Spleen (tissue), 11 donors: ENCODE measurements at regions not wholly inside any gene's neighbourhood (a gene's known extent, or its start where the extent isn't known, plus 50 kb on each side); places are given as distances from the start of the nearest gene placed in this dataset.

ENCODE experiments used
- DNase-seq: peaks from one replicate; pipeline ENCODE4 v3.0.0-alpha.2; 2020
- H3K27ac ChIP-seq, 8 donors: fragments of 200-600 bp; sonication (generic) in 7 of 8; 1 replicate in 4 of 8; 2 replicates in 4 of 8; pipeline versions ENCODE4 v1.5.0 to v1.8.0; 2016 to 2021; ENCODE audit warnings: inconsistent platforms in 4 of 8, mild to moderate bottlenecking in 4 of 8, moderate library complexity in 1 of 8
- H3K27me3 ChIP-seq, 7 donors: fragments of 200-600 bp; sonication (generic) in 6 of 7; replicated peaks in 1 of 7; 1 replicate in 4 of 7; 2 replicates in 3 of 7; pipeline versions ENCODE4 v1.5.0 to v1.8.0; 2016 to 2021; ENCODE audit warnings: inconsistent platforms in 3 of 7, mild to moderate bottlenecking in 1 of 7
- H3K36me3 ChIP-seq, 6 donors: fragments of 200-600 bp; sonication (generic) in 5 of 6; 1 replicate in 4 of 6; 2 replicates in 2 of 6; pipeline versions ENCODE4 v1.5.0 to v1.8.0; 2016 to 2021; ENCODE audit warnings: inconsistent platforms in 2 of 6
- H3K4me1 ChIP-seq, 6 donors: fragments of 200-600 bp; sonication (generic) in 5 of 6; 1 replicate in 3 of 6; 2 replicates in 3 of 6; pipeline versions ENCODE4 v1.5.0 to v1.8.0; 2016 to 2021; ENCODE audit warnings: inconsistent platforms in 3 of 6
- H3K4me3 ChIP-seq, 8 donors: fragments of 200-600 bp; sonication (generic) in 7 of 8; 1 replicate in 4 of 8; 2 replicates in 4 of 8; pipeline versions ENCODE4 v1.5.0 to v1.8.0; 2016 to 2021; ENCODE audit warnings: inconsistent platforms in 4 of 8, mild to moderate bottlenecking in 4 of 8, moderate library complexity in 2 of 8
- H3K9me3 ChIP-seq, 8 donors: fragments of 200-600 bp; sonication (generic) in 7 of 8; 1 replicate in 4 of 8; 2 replicates in 4 of 8; pipeline versions ENCODE4 v1.5.0 to v1.8.0; 2016 to 2021; ENCODE audit warnings: inconsistent platforms in 4 of 8
- POLR2A ChIP-seq, 3 donors: fragments of 450-650 bp; IDR thresholded peaks; one replicate each; pipeline ENCODE4 v1.5.1; 2017; ENCODE audit warnings: antibody characterized with exemption in 3 of 3, mild to moderate bottlenecking in 1 of 3
- POLR2AphosphoS5 ChIP-seq, 3 donors: sonication (generic); formaldehyde crosslinking; IDR thresholded peaks; one replicate each; pipeline ENCODE4 v1.5.1; 2017; ENCODE audit warnings: antibody characterized with exemption in 3 of 3
- WGBS, 5 donors: extraction: QIAGEN DNeasy Blood & Tissue Kit in 3 of 5; methylation state at CpG; one replicate each; pipeline versions ENCODE4 v1.1.5 to v1.1.7; 2013 to 2018; 5-methylcytosine and 5-hydroxymethylcytosine counted together
- intact Hi-C: fragments of 100-400 bp; cut with DNase I; formaldehyde crosslinking; loops from one replicate; pipeline ENCODE4 v1.15.0; 2023; ENCODE audit warnings: low total_unique reads
- TF ChIP-seq, protein P1 (sequence below), 11 experiments: fragments of 200-600 bp in 7 of 11; fragments of 450-650 bp in 4 of 11; sonication (generic) in 4 of 11; IDR thresholded peaks in 8 of 11; conservative IDR thresholded peaks in 3 of 11; 1 replicate in 7 of 11; 2 replicates in 4 of 11; pipeline versions ENCODE4 v1.4.0 to v1.8.0; 2016 to 2021; ENCODE audit warnings: antibody characterized with exemption in 11 of 11, inconsistent platforms in 4 of 11, mild to moderate bottlenecking in 1 of 11
- donor health status: healthy with polysubstance abuse.
- donor health status: DM: no; HTN: no; CAD: no; lungs with moderate emphysema.
- donor health status: DM: no; HTN: no; CAD: no.
- donor health status: Bipolar disorder and iron deficiency.
- donor health status: healthy.
- donor health status: DM: no; HTN: no; CAD: no.
- donor health status: DM: yes; HTN: yes; CAD: no.

DNA sequence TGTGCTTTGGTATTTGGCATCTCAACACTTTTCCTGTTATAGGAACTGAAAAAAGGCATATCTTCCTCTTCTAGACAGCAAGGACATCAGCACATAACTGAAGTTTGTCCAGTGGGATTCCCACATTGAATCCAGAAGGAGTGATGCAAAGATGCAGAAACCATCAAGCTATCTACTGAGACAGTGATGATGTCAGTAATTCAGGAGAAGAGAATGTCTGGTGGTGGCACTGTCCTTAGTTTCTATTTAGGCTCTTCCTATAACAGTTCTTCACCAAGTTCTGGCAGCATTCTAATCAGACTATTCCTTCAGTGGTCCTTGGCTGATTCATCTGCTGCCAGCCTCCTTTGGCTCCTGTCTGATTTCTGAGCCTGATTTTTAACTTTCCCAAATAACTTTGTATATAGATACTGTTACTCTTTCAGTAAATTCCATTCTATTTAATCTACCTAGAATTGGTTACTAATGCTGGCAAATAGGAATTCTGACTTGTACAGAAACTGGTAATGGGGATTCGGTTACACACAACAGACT is 56.6 kb upstream of the AGPS start:
- Histone ChIP-seq H3K27ac (no peak overlapping the region), H3K9me3 (no peaks in the 10 kb centered on the region), H3K4me3 (no peak overlapping the region), H3K36me3 (peaks cover 0 to 6% (median 0%) of the 10 kb centered on the region in 6 donors), H3K27me3 (no peaks in the 10 kb centered on the region), H3K4me1 (peaks cover 0 to 25% (median 8%) of the 10 kb centered on the region in 6 donors)
- DNase-seq = no peak
- TF ChIP-seq POLR2A (IDR thresholded peaks at IDR 0.05) (no peak), POLR2AphosphoS5 (IDR thresholded peaks at IDR 0.05) (no peak)
- TF ChIP-seq, protein P1, sequence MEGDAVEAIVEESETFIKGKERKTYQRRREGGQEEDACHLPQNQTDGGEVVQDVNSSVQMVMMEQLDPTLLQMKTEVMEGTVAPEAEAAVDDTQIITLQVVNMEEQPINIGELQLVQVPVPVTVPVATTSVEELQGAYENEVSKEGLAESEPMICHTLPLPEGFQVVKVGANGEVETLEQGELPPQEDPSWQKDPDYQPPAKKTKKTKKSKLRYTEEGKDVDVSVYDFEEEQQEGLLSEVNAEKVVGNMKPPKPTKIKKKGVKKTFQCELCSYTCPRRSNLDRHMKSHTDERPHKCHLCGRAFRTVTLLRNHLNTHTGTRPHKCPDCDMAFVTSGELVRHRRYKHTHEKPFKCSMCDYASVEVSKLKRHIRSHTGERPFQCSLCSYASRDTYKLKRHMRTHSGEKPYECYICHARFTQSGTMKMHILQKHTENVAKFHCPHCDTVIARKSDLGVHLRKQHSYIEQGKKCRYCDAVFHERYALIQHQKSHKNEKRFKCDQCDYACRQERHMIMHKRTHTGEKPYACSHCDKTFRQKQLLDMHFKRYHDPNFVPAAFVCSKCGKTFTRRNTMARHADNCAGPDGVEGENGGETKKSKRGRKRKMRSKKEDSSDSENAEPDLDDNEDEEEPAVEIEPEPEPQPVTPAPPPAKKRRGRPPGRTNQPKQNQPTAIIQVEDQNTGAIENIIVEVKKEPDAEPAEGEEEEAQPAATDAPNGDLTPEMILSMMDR (IDR thresholded peaks at IDR 0.05 in 8 of 11, conservative IDR thresholded peaks at IDR 0.05 in 3 of 11) = no peak
- 92 to 98% (median 97%) methylated on average over 1 of the region's 1 CpG for WGBS, 5 donors
- intact Hi-C loops = no loop called here

- no peak overlapping the region for H3K4me3 ChIP-seq
- 56 to 84% (median 61%) methylated on average over 4 of the region's 4 CpGs for WGBS, 5 donors
- no peaks in the 10 kb centered on the region for H3K9me3 ChIP-seq
- intact Hi-C loops = no loop called here
- no peak for DNase-seq
- TF ChIP-seq POLR2A (IDR thresholded peaks at IDR 0.05) (no peak), POLR2AphosphoS5 (IDR thresholded peaks at IDR 0.05) (no peak)
- TF ChIP-seq, protein P1 (IDR thresholded peaks at IDR 0.05 in 8 of 11, conservative IDR thresholded peaks at IDR 0.05 in 3 of 11) = no peak
- H3K36me3 ChIP-seq = peaks cover 0 to 6% (median 0%) of the 10 kb centered on the region in 6 donors
- H3K27me3 ChIP-seq = no peaks in the 10 kb centered on the region
- H3K27ac ChIP-seq = no peak overlapping the region
- peaks cover 0 to 10% (median 0%) of the 10 kb centered on the region in 6 donors for H3K4me1 ChIP-seq
These were observed 54.3 kb upstream of the AGPS start for GRCh38 chr2:177338177-177338721.

GRCh38 chr2:177340158-177340557 is 52.4 kb upstream of the AGPS start:
- Histone ChIP-seq H3K4me3 (no peak overlapping the region), H3K9me3 (no peaks in the 10 kb centered on the region), H3K4me1 (peaks cover 0 to 5% (median 0%) of the 10 kb centered on the region in 6 donors), H3K36me3 (peaks cover 0 to 6% (median 0%) of the 10 kb centered on the region in 6 donors), H3K27me3 (no peaks in the 10 kb centered on the region), H3K27ac (no peak overlapping the region)
- TF ChIP-seq POLR2A (IDR thresholded peaks at IDR 0.05) (no peak), POLR2AphosphoS5 (IDR thresholded peaks at IDR 0.05) (no peak)
- TF ChIP-seq, protein P1 (IDR thresholded peaks at IDR 0.05 in 8 of 11, conservative IDR thresholded peaks at IDR 0.05 in 3 of 11) = no peak
- DNase-seq = no peak
- intact Hi-C loops = loop anchor here (10.0 kb wide), 1 partner anchor 425 kb away; no protein-coding TSS in a partner anchor

DNA sequence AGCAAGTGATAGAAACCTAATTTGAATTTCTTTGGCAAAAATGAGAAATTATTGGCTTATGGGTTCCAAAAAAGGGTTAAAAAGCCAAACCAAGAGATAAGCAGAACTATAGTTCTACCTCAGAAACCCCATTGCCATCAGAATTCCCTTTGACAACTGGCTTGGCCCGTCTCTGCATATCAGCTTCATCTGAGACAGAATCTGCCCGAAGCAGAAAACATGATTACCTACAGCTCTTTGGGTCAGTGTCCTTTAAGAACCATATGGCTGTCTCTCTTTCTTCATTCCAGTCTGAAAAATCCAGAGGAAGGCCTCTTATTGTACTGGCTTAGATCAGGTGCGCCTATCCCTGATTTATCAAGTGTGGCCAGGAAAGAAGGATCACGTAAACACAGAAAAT is 49.8 kb upstream of the AGPS start:
- TF ChIP-seq, protein P1 (IDR thresholded peaks at IDR 0.05 in 8 of 11, conservative IDR thresholded peaks at IDR 0.05 in 3 of 11) = no peak
- no peak for TF ChIP-seq POLR2A (IDR thresholded peaks at IDR 0.05)
- no peak for TF ChIP-seq POLR2AphosphoS5 (IDR thresholded peaks at IDR 0.05)
- no peaks in the 10 kb centered on the region for H3K27me3 ChIP-seq
- no peak for DNase-seq
- intact Hi-C loops = loop anchor here (10.0 kb wide), 1 partner anchor 422 kb away; no protein-coding TSS in a partner anchor
- peaks cover 0 to 5% (median 0%) of the 10 kb centered on the region in 6 donors for H3K36me3 ChIP-seq
- WGBS, 5 donors = 93 to 98% (median 93%) methylated on average over 4 of the region's 4 CpGs
- no peaks in the 10 kb centered on the region for H3K4me1 ChIP-seq
- no peak overlapping the region for H3K4me3 ChIP-seq
- no peak overlapping the region for H3K27ac ChIP-seq
- H3K9me3 ChIP-seq = no peaks in the 10 kb centered on the region
